ENCODE measurements at regions not wholly inside any gene's neighbourhood (a gene's known extent, or its start where the extent isn't known, plus 50 kb on each side); places are given as distances from the start of the nearest gene placed in this dataset.

DNA sequence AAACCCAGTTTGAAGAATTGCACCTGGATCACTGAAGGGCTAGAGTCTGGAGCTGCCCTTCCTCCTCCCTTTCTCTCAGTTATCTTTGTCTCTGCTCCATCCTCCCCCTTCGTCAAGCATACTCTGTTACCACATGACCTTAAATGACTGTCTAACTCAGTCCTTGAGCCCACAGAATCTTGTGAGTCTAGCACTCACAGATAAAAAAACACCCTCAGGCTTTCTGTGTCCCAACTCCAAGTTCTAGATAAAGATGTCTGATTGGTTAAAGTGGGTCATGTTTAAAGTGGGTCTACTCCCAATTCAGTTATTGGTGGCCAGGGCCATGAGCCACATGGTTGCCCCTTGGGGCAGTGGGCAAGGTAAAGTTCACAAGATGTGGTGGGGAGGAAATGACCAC lies 53.5 kb upstream of the CYP1B1 start:
- Histone ChIP-seq H3K9ac (ENCODE audit: insufficient read depth, low read length) (no peak overlapping the region), H3K79me2 (ENCODE audit: control insufficient read depth, insufficient read depth, low read length) (no peaks in the 10 kb centered on the region), H3K4me1 (ENCODE audit: control insufficient read depth, extremely low read depth, insufficient read depth, low read length) (peaks cover 3% of the 10 kb centered on the region), H4K20me1 (ENCODE audit: control insufficient read depth, extremely low read depth, insufficient read depth, low read length) (no peaks in the 10 kb centered on the region), H3K4me3 (replicated peaks in 1 of 4; ENCODE audit: control extremely low read depth in 1 of 4, insufficient read depth in 1 of 4, low read depth in 3 of 4, low read length in 4 of 4) (no peak overlapping the region), H3K27ac (ENCODE audit: insufficient read depth, low read length) (no peak overlapping the region), H2AFZ (ENCODE audit: low read length) (no peak overlapping the region), H3K27me3 (ENCODE audit: control insufficient read depth, insufficient read depth, low read length) (no peaks in the 10 kb centered on the region), H3K36me3 (ENCODE audit: control insufficient read depth, insufficient read depth, low read length) (no peaks in the 10 kb centered on the region), H3K4me2 (ENCODE audit: extremely low read depth, insufficient read depth, low read length) (no peak overlapping the region), H3K9me3 (ENCODE audit: control insufficient read depth, insufficient read depth, low read depth, low read length) (no peaks in the 10 kb centered on the region)
- DNase-seq (ENCODE audit: low read depth in 2 of 2), result no peak
- no peak for TF ChIP-seq EZH2 (IDR thresholded peaks at IDR 0.05; ENCODE audit: low read length, missing control alignments)
- TF ChIP-seq, protein P1, sequence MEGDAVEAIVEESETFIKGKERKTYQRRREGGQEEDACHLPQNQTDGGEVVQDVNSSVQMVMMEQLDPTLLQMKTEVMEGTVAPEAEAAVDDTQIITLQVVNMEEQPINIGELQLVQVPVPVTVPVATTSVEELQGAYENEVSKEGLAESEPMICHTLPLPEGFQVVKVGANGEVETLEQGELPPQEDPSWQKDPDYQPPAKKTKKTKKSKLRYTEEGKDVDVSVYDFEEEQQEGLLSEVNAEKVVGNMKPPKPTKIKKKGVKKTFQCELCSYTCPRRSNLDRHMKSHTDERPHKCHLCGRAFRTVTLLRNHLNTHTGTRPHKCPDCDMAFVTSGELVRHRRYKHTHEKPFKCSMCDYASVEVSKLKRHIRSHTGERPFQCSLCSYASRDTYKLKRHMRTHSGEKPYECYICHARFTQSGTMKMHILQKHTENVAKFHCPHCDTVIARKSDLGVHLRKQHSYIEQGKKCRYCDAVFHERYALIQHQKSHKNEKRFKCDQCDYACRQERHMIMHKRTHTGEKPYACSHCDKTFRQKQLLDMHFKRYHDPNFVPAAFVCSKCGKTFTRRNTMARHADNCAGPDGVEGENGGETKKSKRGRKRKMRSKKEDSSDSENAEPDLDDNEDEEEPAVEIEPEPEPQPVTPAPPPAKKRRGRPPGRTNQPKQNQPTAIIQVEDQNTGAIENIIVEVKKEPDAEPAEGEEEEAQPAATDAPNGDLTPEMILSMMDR (conservative IDR thresholded peaks at IDR 0.05 in 1 of 2, IDR thresholded peaks at IDR 0.05 in 1 of 2; ENCODE audit: low read depth in 1 of 2, low read length in 2 of 2), result no peak

DNA sequence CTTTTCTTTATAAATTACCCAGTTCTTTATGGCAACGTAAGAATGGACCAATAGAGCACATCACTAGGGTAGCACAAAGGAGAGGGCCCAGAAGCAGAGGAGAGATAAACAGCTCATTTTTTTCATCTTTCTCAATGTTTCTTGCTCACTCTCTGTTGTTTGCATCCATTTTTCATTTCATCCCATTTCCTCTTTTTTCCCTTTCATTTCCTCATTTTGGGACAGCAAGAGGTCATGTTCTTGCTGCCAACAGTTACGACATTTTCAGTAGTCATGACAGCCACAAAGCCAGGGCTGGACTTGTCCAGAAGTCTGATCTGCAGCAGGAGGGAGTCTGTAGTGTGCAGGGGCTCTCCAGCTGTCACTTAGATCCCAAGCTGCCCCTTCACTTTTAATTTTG lies 52.7 kb upstream of the CYP1B1 start:
- H3K4me1 ChIP-seq (ENCODE audit: control insufficient read depth, extremely low read depth, insufficient read depth, low read length), result peaks cover 3% of the 10 kb centered on the region
- H3K36me3 ChIP-seq (ENCODE audit: control insufficient read depth, insufficient read depth, low read length), result no peaks in the 10 kb centered on the region
- H4K20me1 ChIP-seq (ENCODE audit: control insufficient read depth, extremely low read depth, insufficient read depth, low read length), result no peaks in the 10 kb centered on the region
- TF ChIP-seq, protein P1 (conservative IDR thresholded peaks at IDR 0.05 in 1 of 2, IDR thresholded peaks at IDR 0.05 in 1 of 2; ENCODE audit: low read depth in 1 of 2, low read length in 2 of 2), result no peak
- no peak for TF ChIP-seq EZH2 (IDR thresholded peaks at IDR 0.05; ENCODE audit: low read length, missing control alignments)
- H2AFZ ChIP-seq (ENCODE audit: low read length), result no peak overlapping the region
- H3K9me3 ChIP-seq (ENCODE audit: control insufficient read depth, insufficient read depth, low read depth, low read length), result no peaks in the 10 kb centered on the region
- DNase-seq (ENCODE audit: low read depth in 2 of 2), result peak in 1 of 2 donors; percentile 71
- no peak overlapping the region for H3K4me3 ChIP-seq (replicated peaks in 1 of 4; ENCODE audit: control extremely low read depth in 1 of 4, insufficient read depth in 1 of 4, low read depth in 3 of 4, low read length in 4 of 4)
- no peaks in the 10 kb centered on the region for H3K27me3 ChIP-seq (ENCODE audit: control insufficient read depth, insufficient read depth, low read length)
- no peaks in the 10 kb centered on the region for H3K79me2 ChIP-seq (ENCODE audit: control insufficient read depth, insufficient read depth, low read length)
- H3K4me2 ChIP-seq (ENCODE audit: extremely low read depth, insufficient read depth, low read length), result no peak overlapping the region
- no peak overlapping the region for H3K27ac ChIP-seq (ENCODE audit: insufficient read depth, low read length)
- no peak overlapping the region for H3K9ac ChIP-seq (ENCODE audit: insufficient read depth, low read length)

DNA sequence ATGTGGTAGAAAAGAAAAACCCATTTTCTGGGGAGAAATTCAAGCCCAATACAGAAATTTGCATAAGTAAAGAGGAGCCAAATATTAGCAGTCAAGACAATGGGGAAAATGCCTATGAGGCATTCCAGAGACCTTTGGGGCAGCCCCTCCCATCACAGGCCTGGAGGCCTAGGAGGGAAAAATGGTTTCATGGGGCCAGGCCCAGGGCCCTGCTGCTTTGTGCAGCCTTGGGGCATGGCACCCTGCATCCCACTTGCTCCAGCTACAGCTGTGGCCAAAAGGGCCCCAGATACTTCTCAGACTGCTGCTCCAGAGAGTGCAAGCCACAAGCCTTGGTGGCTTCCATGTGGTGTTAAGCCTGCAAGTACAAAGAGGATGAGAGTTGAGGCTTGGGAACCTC lies 51.3 kb upstream of the CYP1B1 start:
- TF ChIP-seq EZH2 (IDR thresholded peaks at IDR 0.05; ENCODE audit: low read length, missing control alignments), result no peak
- TF ChIP-seq, protein P1 (conservative IDR thresholded peaks at IDR 0.05 in 1 of 2, IDR thresholded peaks at IDR 0.05 in 1 of 2; ENCODE audit: low read depth in 1 of 2, low read length in 2 of 2), result no peak
- Histone ChIP-seq H3K9me3 (ENCODE audit: control insufficient read depth, insufficient read depth, low read depth, low read length) (no peaks in the 10 kb centered on the region), H4K20me1 (ENCODE audit: control insufficient read depth, extremely low read depth, insufficient read depth, low read length) (no peaks in the 10 kb centered on the region), H2AFZ (ENCODE audit: low read length) (no peak overlapping the region), H3K27ac (ENCODE audit: insufficient read depth, low read length) (no peak overlapping the region), H3K79me2 (ENCODE audit: control insufficient read depth, insufficient read depth, low read length) (no peaks in the 10 kb centered on the region), H3K27me3 (ENCODE audit: control insufficient read depth, insufficient read depth, low read length) (no peaks in the 10 kb centered on the region), H3K4me3 (replicated peaks in 1 of 4; ENCODE audit: control extremely low read depth in 1 of 4, insufficient read depth in 1 of 4, low read depth in 3 of 4, low read length in 4 of 4) (no peak overlapping the region), H3K4me1 (ENCODE audit: control insufficient read depth, extremely low read depth, insufficient read depth, low read length) (peaks cover 3% of the 10 kb centered on the region), H3K4me2 (ENCODE audit: extremely low read depth, insufficient read depth, low read length) (no peak overlapping the region), H3K9ac (ENCODE audit: insufficient read depth, low read length) (no peak overlapping the region), H3K36me3 (ENCODE audit: control insufficient read depth, insufficient read depth, low read length) (no peaks in the 10 kb centered on the region)
- no peak for DNase-seq (ENCODE audit: low read depth in 2 of 2)
